Testis (tissue), 2 donors: ENCODE measurements at regions not wholly inside any gene's neighbourhood (a gene's known extent, or its start where the extent isn't known, plus 50 kb on each side); places are given as distances from the start of the nearest gene placed in this dataset.
"Not testable (repeated sequence)": the region's sequence is repeated elsewhere in the genome, so short reads cannot be mapped to it uniquely, and the experiment has no call there.

ENCODE experiments used
- DNase-seq: peaks from one replicate; pipeline ENCODE4 v3.0.0-alpha.2; 2019
- H3K27ac ChIP-seq, 2 donors: fragments of 200-600 bp; sonication (generic); one replicate each; pipeline ENCODE4 v1.5.1; 2019
- H3K27me3 ChIP-seq: fragments of 200-600 bp; sonication (generic); one replicate; pipeline ENCODE4 v1.5.1; 2019
- H3K36me3 ChIP-seq: fragments of 200-600 bp; sonication (generic); one replicate; pipeline ENCODE4 v1.5.1; 2017; ENCODE audit warnings: low read depth; ENCODE audit errors: missing control alignments
- H3K4me1 ChIP-seq: fragments of 200-600 bp; sonication (generic); one replicate; pipeline ENCODE4 v1.5.1; 2019
- H3K4me3 ChIP-seq, 2 donors: fragments of 200-600 bp; sonication (generic); one replicate each; pipeline ENCODE4 v1.5.1; 2017 to 2019
- H3K9me3 ChIP-seq: fragments of 200-600 bp; sonication (generic); one replicate; pipeline ENCODE4 v1.5.1; 2017
- POLR2A ChIP-seq: fragments of 450-650 bp; IDR thresholded peaks from one replicate; pipeline ENCODE4 v1.6.1; 2017; ENCODE audit warnings: antibody characterized with exemption, mild to moderate bottlenecking, moderate library complexity
- WGBS, 2 donors: methylation state at CpG; one replicate each; pipeline ENCODE4 v1.1.5; 2018; 5-methylcytosine and 5-hydroxymethylcytosine counted together
- intact Hi-C: fragments of 100-400 bp; cut with DNase I; formaldehyde crosslinking; loops from one replicate; pipeline ENCODE4 v1.15.1; 2023; ENCODE audit warnings: low total_unique reads
- TF ChIP-seq, protein P1 (sequence below), 3 experiments: fragments of 450-650 bp in 2 of 3; fragments of 200-600 bp in 1 of 3; sonication (generic) in 1 of 3; IDR thresholded peaks; one replicate each; pipeline ENCODE4 v1.5.1; 2016 to 2019; ENCODE audit warnings: antibody characterized with exemption in 3 of 3, mild to moderate bottlenecking in 2 of 3, moderate library complexity in 1 of 3

DNA sequence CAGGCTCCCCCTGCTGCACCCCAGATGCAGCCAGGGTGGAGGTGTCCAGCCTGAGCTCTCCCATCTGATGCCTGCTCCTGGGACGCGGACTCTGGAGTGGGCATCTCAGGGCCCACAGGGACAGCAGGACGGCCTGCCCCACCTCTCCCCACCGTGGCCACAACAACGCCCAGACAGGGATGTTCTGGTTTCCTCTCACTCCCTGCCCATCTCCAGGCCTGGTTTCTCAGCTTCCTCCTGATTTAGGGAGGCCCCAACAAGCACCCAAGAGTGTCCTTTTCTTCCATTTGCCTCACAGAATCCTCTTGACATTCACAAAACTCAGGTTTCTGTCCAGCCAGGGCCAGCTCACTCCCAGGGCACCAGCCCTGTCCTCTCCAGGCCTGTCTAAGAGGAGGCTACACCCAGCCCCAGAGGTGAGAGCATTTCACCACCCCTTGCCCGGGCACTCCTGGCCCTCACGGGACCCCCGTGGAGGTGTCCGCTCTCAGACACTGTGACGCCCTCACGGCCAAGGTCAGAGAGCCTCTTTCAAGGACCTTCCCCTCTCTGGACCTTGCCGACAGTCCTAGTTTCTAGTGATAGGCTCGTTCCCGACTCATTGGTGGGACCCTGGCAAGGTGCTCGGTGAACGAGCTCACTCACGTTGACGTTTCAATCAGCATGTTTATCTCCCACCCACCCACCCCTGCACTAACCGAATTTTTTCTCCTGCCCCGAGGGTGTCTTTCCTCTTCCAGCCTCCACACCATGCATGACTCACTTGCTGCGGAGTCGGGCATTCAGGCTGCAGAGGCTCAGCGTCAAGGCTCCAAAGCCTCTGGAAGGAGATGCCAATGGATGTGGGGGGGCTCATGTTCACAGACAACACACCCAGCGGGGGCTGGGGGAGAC lies 62.0 kb upstream of the UNC5A start:
- Histone ChIP-seq H3K4me3 (no peak overlapping the region), H3K9me3 (no peaks in the 10 kb centered on the region), H3K36me3 (no peaks in the 10 kb centered on the region), H3K27ac (no peak overlapping the region), H3K27me3 (no peaks in the 10 kb centered on the region), H3K4me1 (peaks cover 4% of the 10 kb centered on the region)
- no peak for DNase-seq
- TF ChIP-seq, protein P1, sequence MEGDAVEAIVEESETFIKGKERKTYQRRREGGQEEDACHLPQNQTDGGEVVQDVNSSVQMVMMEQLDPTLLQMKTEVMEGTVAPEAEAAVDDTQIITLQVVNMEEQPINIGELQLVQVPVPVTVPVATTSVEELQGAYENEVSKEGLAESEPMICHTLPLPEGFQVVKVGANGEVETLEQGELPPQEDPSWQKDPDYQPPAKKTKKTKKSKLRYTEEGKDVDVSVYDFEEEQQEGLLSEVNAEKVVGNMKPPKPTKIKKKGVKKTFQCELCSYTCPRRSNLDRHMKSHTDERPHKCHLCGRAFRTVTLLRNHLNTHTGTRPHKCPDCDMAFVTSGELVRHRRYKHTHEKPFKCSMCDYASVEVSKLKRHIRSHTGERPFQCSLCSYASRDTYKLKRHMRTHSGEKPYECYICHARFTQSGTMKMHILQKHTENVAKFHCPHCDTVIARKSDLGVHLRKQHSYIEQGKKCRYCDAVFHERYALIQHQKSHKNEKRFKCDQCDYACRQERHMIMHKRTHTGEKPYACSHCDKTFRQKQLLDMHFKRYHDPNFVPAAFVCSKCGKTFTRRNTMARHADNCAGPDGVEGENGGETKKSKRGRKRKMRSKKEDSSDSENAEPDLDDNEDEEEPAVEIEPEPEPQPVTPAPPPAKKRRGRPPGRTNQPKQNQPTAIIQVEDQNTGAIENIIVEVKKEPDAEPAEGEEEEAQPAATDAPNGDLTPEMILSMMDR (IDR thresholded peaks at IDR 0.05): no peak
- TF ChIP-seq POLR2A: no peak
- intact Hi-C loops: no loop called here
- 71 to 86% methylated on average over 23 to 24 of the region's 24 CpGs for WGBS, 2 donors

DNA sequence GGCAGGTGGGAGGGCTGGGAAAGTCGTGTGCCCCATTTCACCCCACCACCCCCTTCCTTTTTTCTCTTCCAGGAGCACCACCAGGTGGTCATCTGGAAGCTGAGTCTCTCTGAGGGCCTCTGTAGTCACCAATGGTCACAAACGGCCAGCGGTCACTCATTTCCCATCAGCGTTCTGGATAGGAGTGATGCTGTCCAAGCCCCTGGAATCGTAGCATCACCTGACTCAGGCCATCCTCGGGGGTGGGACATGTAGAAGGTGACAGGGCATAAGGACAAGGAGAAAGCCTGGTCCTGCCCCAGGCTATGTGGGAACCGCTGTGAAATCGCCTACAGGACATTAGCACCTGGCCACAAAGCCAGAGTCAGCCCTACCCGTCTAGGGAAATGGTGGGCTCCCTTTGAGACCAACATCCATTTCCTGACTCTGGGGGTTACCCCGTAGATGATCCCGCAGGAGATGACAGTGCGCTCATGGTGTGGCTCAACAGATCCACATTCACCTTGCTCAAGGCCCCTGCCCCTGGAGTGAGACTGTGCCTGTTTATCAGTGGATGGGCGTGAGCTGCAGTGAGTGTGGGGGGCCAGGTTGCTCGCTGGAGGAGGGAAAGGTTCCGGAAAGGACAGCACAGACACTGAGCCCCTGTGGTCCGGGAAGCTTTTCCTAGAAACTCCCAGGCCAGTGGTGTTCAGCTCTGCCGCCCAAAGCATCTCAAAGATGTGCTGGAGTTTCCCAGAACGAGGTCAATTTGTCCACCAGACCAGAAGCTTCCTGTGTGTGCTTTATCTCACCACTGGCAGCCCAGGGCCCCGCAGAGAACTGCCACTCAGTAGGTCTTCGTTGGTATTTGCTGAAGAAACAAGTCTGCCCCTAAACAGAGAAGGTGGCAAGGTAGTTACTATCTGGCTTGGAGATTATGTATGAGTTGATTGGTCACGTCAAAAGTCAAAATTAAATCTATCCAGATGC lies 61.1 kb upstream of the UNC5A start:
- TF ChIP-seq, protein P1 (IDR thresholded peaks at IDR 0.05): no peak
- no peak for TF ChIP-seq POLR2A
- no peak for DNase-seq
- Histone ChIP-seq H3K9me3 (no peaks in the 10 kb centered on the region), H3K4me3 (no peak overlapping the region), H3K27me3 (no peaks in the 10 kb centered on the region), H3K27ac (no peak overlapping the region), H3K36me3 (no peaks in the 10 kb centered on the region), H3K4me1 (no peaks in the 10 kb centered on the region)
- WGBS, 2 donors: 75 to 81% methylated on average over 14 to 21 of the region's 21 CpGs
- intact Hi-C loops: no loop called here

DNA sequence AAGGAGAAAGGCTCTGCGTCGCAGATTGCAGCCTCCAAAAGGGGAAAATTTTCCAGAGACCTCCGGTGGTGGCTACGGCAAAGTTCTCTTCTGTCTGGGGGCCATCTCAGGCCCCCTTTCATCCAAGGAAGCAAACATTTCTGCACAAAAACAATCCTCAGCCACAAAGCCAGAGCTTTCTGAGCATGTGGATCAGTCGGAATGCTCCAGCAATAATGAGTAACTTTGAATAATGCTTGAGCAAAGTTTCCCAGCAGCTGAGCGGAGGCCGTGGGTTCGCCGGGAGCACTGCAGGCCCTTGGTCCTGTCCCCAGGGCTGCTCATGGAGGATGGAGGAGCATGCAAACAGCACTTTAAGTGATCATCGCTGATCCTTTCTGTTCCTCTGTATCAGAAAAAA lies 60.2 kb upstream of the UNC5A start:
- no peak overlapping the region for H3K4me3 ChIP-seq
- TF ChIP-seq, protein P1 (IDR thresholded peaks at IDR 0.05): no peak
- TF ChIP-seq POLR2A: no peak
- no peaks in the 10 kb centered on the region for H3K36me3 ChIP-seq
- DNase-seq: no peak
- H3K27ac ChIP-seq: no peak overlapping the region
- no peaks in the 10 kb centered on the region for H3K9me3 ChIP-seq
- H3K4me1 ChIP-seq: no peaks in the 10 kb centered on the region
- WGBS, 2 donors: 88 to 92% methylated on average over 10 of the region's 10 CpGs
- intact Hi-C loops: no loop called here
- H3K27me3 ChIP-seq: no peaks in the 10 kb centered on the region

DNA sequence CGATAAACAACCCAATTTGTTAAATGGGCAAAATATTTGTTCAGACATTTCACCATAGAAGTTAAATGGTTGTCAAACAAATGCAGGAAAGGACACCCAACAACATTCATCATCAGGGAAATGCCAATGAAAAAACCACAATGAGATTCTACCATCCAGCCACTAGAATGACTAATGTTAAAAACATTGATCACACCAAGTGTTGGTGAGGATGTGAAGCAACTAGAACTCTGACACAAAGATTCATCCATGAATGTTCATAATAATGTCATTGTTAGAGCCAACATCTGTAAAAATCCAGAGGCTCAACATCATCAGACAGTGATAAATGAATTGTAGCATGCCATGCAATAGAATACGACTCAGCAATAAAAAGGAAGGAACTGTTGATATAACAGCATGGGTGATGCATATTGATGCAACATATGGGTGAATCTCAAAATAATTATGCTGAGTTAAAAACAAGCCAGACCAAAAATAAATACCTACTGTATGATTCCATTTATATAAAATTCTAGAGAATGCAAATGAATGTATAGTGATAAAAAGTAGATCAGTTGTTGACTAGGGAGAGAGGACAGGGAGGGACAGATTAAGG lies 55.9 kb upstream of the UNC5A start:
- 92 to 96% methylated on average over 2 of the region's 2 CpGs for WGBS, 2 donors
- Histone ChIP-seq H3K9me3 (no peaks in the 10 kb centered on the region), H3K4me1 (no peaks in the 10 kb centered on the region), H3K27me3 (no peaks in the 10 kb centered on the region), H3K27ac (no peak overlapping the region), H3K4me3 (no peak overlapping the region), H3K36me3 (no peaks in the 10 kb centered on the region)
- DNase-seq: no peak
- no peak for TF ChIP-seq POLR2A
- TF ChIP-seq, protein P1 (IDR thresholded peaks at IDR 0.05): no peak
- intact Hi-C loops: no loop called here

DNA sequence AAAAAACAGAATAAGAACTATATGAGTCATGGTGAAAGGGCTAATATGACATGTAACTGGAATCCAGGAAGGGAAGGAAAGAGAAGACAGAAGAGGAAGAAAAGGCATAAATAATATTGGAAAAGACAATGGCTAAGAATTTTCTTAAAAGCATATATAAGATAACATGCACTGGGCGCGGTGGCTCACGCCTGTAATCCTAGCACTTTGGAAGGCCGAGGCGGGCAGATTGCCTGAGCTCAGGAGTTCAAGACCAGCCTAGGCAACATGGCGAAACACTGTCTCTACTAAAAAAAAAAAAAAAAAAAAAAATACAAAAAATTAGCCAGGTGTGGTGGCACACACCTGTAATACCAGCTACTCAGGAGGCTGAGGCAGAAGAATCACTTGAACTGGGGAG lies 54.8 kb upstream of the UNC5A start:
- H3K27ac ChIP-seq, H3K36me3 ChIP-seq, H3K4me1 ChIP-seq, H3K4me3 ChIP-seq, H3K9me3 ChIP-seq, intact Hi-C loops, H3K27me3 ChIP-seq: not testable (repeated sequence)
- WGBS, 2 donors: 92 to 95% methylated on average over 6 of the region's 6 CpGs
- DNase-seq: peak; percentile 7

DNA sequence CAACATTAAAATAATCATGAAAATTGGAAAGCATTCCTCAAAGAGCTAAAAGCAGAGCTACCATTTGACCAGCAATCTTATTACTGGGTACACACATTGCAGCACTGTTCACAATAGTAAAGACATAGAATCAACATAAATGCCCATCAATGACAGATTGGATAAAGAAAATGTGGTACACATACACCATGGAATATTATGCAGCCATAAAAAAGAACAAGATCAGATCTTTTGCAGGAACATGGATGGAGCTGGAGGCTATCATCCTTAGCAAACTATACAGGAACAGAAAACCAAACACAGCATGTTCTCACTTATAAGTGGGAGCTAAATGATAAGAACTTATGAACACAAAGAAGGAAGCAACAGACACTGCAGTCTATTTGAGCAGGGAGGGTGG lies 52.8 kb upstream of the UNC5A start:
- H3K27ac ChIP-seq, H3K4me1 ChIP-seq, H3K9me3 ChIP-seq, H3K36me3 ChIP-seq, H3K4me3 ChIP-seq, intact Hi-C loops, H3K27me3 ChIP-seq, DNase-seq: not testable (repeated sequence)
